Tibial nerve (tissue), 4 donors: ENCODE measurements at regions not wholly inside any gene's neighbourhood (a gene's known extent, or its start where the extent isn't known, plus 50 kb on each side); places are given as distances from the start of the nearest gene placed in this dataset.
A peak's percentile ranks its signal among the peaks of the same experiment; 100 is the strongest.

Source experiments
- DNase-seq, 2 donors: peaks; one replicate each; pipeline ENCODE4 v3.0.0-alpha.2; 2019; ENCODE audit warnings: low spot score in 2 of 2
- H3K27ac ChIP-seq, 4 donors: fragments of 200-600 bp; sonication (generic) in 3 of 4; one replicate each; pipeline ENCODE4 v1.5.1; 2017 to 2019; ENCODE audit warnings: mild to moderate bottlenecking in 1 of 4
- H3K27me3 ChIP-seq, 2 donors: fragments of 200-600 bp; sonication (generic) in 1 of 2; one replicate each; pipeline versions ENCODE4 v1.5.1 to v1.6.0; 2017 to 2019
- H3K36me3 ChIP-seq, 3 donors: fragments of 200-600 bp; sonication (generic); one replicate each; pipeline ENCODE4 v1.5.1; 2018 to 2019
- H3K4me1 ChIP-seq, 4 donors: fragments of 200-600 bp; sonication (generic) in 3 of 4; one replicate each; pipeline ENCODE4 v1.5.1; 2017 to 2019
- H3K4me3 ChIP-seq, 4 donors: fragments of 200-600 bp; sonication (generic) in 3 of 4; one replicate each; pipeline ENCODE4 v1.5.1; 2017 to 2019; ENCODE audit warnings: mild to moderate bottlenecking in 1 of 4, moderate library complexity in 1 of 4
- H3K9me3 ChIP-seq, 4 donors: fragments of 200-600 bp; sonication (generic) in 3 of 4; one replicate each; pipeline ENCODE4 v1.5.1; 2017 to 2019
- CTCF ChIP-seq, 5 experiments: fragments of 200-600 bp in 3 of 5; fragments of 450-650 bp in 2 of 5; sonication (generic) in 3 of 5; IDR thresholded peaks; one replicate each; pipeline ENCODE4 v1.5.1; 2016 to 2019; ENCODE audit warnings: antibody characterized with exemption in 5 of 5, mild to moderate bottlenecking in 3 of 5, moderate library complexity in 2 of 5
- EP300 ChIP-seq, 2 donors: sonication (generic); formaldehyde crosslinking; IDR thresholded peaks; one replicate each; pipeline ENCODE4 v1.6.1; 2017; ENCODE audit warnings: antibody characterized with exemption in 2 of 2, mild to moderate bottlenecking in 1 of 2
- POLR2A ChIP-seq, 2 donors: fragments of 450-650 bp; IDR thresholded peaks; one replicate each; pipeline ENCODE4 v1.6.1; 2017; ENCODE audit warnings: antibody characterized with exemption in 2 of 2, mild to moderate bottlenecking in 2 of 2, moderate library complexity in 2 of 2
- WGBS, 2 donors: methylation state at CpG; one replicate each; pipeline ENCODE4 v1.1.5; 2018; 5-methylcytosine and 5-hydroxymethylcytosine counted together

DNA sequence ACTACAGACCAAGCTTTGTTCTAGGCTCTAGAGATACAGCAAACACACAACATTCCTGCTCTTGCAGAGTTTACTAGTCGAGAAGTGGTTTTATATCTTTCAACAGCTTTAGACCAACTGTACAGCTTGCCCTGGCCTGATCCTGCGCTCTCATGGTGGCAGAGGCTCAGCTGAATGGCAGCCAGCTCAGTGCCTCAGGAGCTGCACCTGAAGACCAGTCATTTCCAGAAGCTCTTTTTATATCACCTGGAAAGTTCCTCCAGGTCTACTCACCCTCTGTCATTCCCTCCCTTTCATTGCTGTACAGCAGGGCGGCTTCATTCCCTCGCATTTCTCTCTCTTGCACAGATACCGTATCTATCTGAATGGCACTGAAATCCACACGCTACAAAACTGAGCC, 319.8 kb downstream of the GATA3 start:
- TF ChIP-seq POLR2A (IDR thresholded peaks at IDR 0.05) (no peak), EP300 (IDR thresholded peaks at IDR 0.05) (no peak), CTCF (IDR thresholded peaks at IDR 0.05) (no peak)
- Histone ChIP-seq H3K4me3 (no peak overlapping the region), H3K36me3 (no peaks in the 10 kb centered on the region), H3K27ac (no peak overlapping the region), H3K4me1 (no peaks in the 10 kb centered on the region), H3K27me3 (no peaks in the 10 kb centered on the region), H3K9me3 (no peaks in the 10 kb centered on the region)
- 91 to 94% methylated on average over 6 of the region's 6 CpGs for WGBS, 2 donors
- no peak for DNase-seq

- WGBS, 2 donors = 82 to 87% methylated on average over 4 of the region's 4 CpGs
- no peaks in the 10 kb centered on the region for H3K36me3 ChIP-seq
- TF ChIP-seq POLR2A (IDR thresholded peaks at IDR 0.05) = no peak
- TF ChIP-seq EP300 (IDR thresholded peaks at IDR 0.05) = no peak
- TF ChIP-seq CTCF (IDR thresholded peaks at IDR 0.05) = no peak
- H3K4me3 ChIP-seq = no peak overlapping the region
- no peaks in the 10 kb centered on the region for H3K4me1 ChIP-seq
- H3K27me3 ChIP-seq = no peaks in the 10 kb centered on the region
- no peak for DNase-seq
- no peak overlapping the region for H3K27ac ChIP-seq
- no peaks in the 10 kb centered on the region for H3K9me3 ChIP-seq
These were observed 320.6 kb downstream of the GATA3 start for GRCh38 chr10:8375137-8375536.

DNA sequence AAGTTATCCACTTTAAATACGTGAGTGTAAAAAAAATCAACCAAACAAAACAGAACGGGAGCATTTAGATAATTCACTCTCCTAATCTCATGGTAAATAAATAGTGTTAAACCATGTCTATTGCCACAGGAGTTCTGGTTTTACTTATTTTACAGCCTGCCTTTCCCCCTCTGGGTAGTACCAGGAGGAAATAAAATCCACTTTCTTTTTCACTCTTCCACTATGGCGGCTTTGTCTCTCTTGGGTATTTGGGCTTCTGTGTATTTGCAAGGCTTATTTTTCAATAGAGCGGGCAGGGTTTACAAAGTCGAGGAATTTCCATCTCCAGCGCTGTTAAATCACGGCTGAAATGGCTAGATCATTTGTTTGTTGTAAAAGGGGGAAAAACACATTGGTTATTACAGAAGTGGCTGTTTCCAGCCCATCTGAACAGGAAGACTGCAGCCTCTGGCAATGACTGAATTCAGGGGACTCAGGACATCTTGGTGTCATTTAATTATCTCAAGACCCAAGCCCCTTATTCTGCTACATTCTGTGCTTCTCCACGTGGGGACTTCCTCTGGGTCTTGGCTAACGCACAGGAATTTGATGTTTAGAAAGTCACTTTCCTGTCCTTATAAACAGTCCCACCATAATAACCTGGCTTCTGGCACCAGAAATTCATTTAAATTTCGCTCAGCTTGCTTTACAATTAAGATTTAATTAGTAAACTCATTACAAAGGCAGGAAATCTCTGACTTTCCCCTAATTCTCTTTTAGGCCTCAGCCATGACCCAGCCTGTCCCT, 323.9 kb downstream of the GATA3 start:
- Histone ChIP-seq H3K27me3 (no peaks in the 10 kb centered on the region), H3K36me3 (no peaks in the 10 kb centered on the region), H3K4me1 (no peaks in the 10 kb centered on the region), H3K27ac (no peak overlapping the region), H3K4me3 (peak overlapping the region in 1 of 4 donors; percentile 23), H3K9me3 (no peaks in the 10 kb centered on the region)
- 43 to 54% methylated on average over 10 of the region's 10 CpGs for WGBS, 2 donors
- DNase-seq = no peak
- no peak for TF ChIP-seq EP300 (IDR thresholded peaks at IDR 0.05)

- H3K27ac ChIP-seq = no peak overlapping the region
- WGBS, 2 donors = 44 to 50% methylated on average over 9 of the region's 9 CpGs
- no peak for DNase-seq
- no peaks in the 10 kb centered on the region for H3K4me1 ChIP-seq
- H3K27me3 ChIP-seq = no peaks in the 10 kb centered on the region
- no peaks in the 10 kb centered on the region for H3K36me3 ChIP-seq
- no peaks in the 10 kb centered on the region for H3K9me3 ChIP-seq
- no peak overlapping the region for H3K4me3 ChIP-seq
- TF ChIP-seq CTCF (IDR thresholded peaks at IDR 0.05) = no peak
- no peak for TF ChIP-seq EP300 (IDR thresholded peaks at IDR 0.05)
- TF ChIP-seq POLR2A (IDR thresholded peaks at IDR 0.05) = no peak
These were observed 325.7 kb downstream of the GATA3 start for GRCh38 chr10:8379906-8380832.

DNA sequence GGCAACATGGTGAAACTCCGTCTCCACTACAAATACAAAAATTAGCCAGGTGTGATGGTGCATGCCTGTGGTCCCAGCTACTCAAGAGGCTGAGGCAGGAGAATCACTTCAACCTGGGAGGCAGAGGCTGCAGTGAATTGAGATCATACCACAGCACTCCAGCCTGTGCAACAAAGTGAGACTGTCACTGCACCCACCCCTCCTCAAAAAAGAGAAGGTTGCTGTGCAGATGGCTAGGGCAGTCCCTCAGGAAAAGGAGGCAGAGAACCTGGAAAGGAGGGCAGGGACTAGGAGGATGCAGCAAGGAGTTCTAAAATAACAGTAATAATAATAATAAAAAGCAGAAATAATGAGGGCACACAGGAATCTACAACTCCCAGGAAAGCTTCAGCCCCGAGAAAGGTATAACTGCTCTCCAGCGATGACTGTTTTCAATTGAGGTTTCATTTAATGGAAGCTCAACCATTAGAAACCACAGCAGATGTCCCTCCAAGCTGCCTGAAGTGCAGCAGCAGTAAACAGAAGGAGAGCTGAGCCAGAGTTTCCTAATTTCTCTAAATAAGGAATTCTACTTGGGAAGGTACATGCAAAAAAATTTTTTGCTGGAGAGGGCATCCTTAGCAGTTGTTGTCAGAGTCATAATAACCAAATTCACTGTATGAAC, 326.5 kb downstream of the GATA3 start:
- Histone ChIP-seq H3K36me3 (no peaks in the 10 kb centered on the region), H3K4me1 (no peaks in the 10 kb centered on the region)
- WGBS, 2 donors = 81 to 89% methylated on average over 3 of the region's 3 CpGs

More for the DNA sequence above, 326.5 kb downstream of the GATA3 start:
- H3K27me3 ChIP-seq = no peaks in the 10 kb centered on the region
- H3K9me3 ChIP-seq = no peaks in the 10 kb centered on the region
- H3K4me3 ChIP-seq = no peak overlapping the region
- no peak for TF ChIP-seq CTCF (IDR thresholded peaks at IDR 0.05)
- TF ChIP-seq POLR2A (IDR thresholded peaks at IDR 0.05) = no peak
- TF ChIP-seq EP300 (IDR thresholded peaks at IDR 0.05) = no peak
- H3K27ac ChIP-seq = no peak overlapping the region
- DNase-seq = no peak
